SK-N-MC (cell line): ENCODE measurements at regions not wholly inside any gene's neighbourhood (a gene's known extent, or its start where the extent isn't known, plus 50 kb on each side); places are given as distances from the start of the nearest gene placed in this dataset.

Experiments used
- DNase-seq: peaks from one replicate; pipeline ENCODE4 v3.0.0-alpha.2; 2011; ENCODE audit warnings: low read depth, low spot score
- H3K27ac ChIP-seq: fragments of 200-600 bp; sonication (generic); 2 replicates; pipeline ENCODE4 v1.5.1; 2016; ENCODE audit warnings: mixed run types
- H3K36me3 ChIP-seq: fragments of 200-600 bp; sonication (generic); 2 replicates; pipeline ENCODE4 v1.6.1; 2017; ENCODE audit warnings: antibody characterized with exemption, low read length, mixed read lengths; ENCODE audit not compliant: insufficient read depth
- H3K4me3 ChIP-seq: fragments of 200-600 bp; sonication (generic); 2 replicates; pipeline ENCODE4 v1.5.1; 2016
- H3K9ac ChIP-seq: fragments of 200-600 bp; sonication (generic); 2 replicates; pipeline ENCODE4 v1.8.0; 2017; ENCODE audit warnings: mixed run types, mixed read lengths; ENCODE audit not compliant: insufficient read length
- H3K9me3 ChIP-seq: fragments of 200-600 bp; sonication (generic); 2 replicates; pipeline ENCODE4 v1.6.1; 2017; ENCODE audit warnings: low read depth, mild to moderate bottlenecking, antibody characterized with exemption, low read length, moderate library complexity, mixed read lengths
- EZH2 ChIP-seq: fragments of 200-600 bp; sonication (generic); IDR thresholded peaks from one replicate; pipeline ENCODE4 v1.6.1; 2017; ENCODE audit warnings: antibody characterized with exemption
- FOXP2 ChIP-seq: optimal IDR thresholded peaks from 2 replicates; pipeline ENCODE3; 2011; ENCODE audit warnings: mild to moderate bottlenecking, moderate library complexity; ENCODE audit not compliant: insufficient read depth; ENCODE audit errors: extremely low read length, control extremely low read depth
- POLR2AphosphoS5 ChIP-seq: IDR thresholded peaks from 2 replicates; pipeline ENCODE4 v1.6.1; 2012; ENCODE audit warnings: mild to moderate bottlenecking, low read depth, low read length, borderline replicate concordance

- no peaks in the 10 kb centered on the region for H3K9me3 ChIP-seq
- DNase-seq: no peak
- TF ChIP-seq FOXP2 (no peak), EZH2 (no peak), POLR2AphosphoS5 (no peak)
- H3K9ac ChIP-seq: no peak overlapping the region
- no peak overlapping the region for H3K4me3 ChIP-seq
- H3K27ac ChIP-seq: no peak overlapping the region
- no peaks in the 10 kb centered on the region for H3K36me3 ChIP-seq
These were observed 160.5 kb upstream of the NSMCE3 start for GRCh38 chr15:29430124-29430523.

GRCh38 chr15:29429584-29429983 is 160.0 kb upstream of the NSMCE3 start:
- no peak for DNase-seq
- Histone ChIP-seq H3K9me3 (no peaks in the 10 kb centered on the region), H3K4me3 (no peak overlapping the region), H3K27ac (no peak overlapping the region), H3K36me3 (no peaks in the 10 kb centered on the region), H3K9ac (no peak overlapping the region)
- TF ChIP-seq POLR2AphosphoS5 (no peak), EZH2 (no peak), FOXP2 (no peak)

GRCh38 chr15:29428925-29429573 is 159.4 kb upstream of the NSMCE3 start:
- Histone ChIP-seq H3K9me3 (no peaks in the 10 kb centered on the region), H3K4me3 (no peak overlapping the region), H3K27ac (no peak overlapping the region), H3K9ac (no peak overlapping the region), H3K36me3 (no peaks in the 10 kb centered on the region)
- no peak for TF ChIP-seq EZH2
- no peak for TF ChIP-seq POLR2AphosphoS5
- TF ChIP-seq FOXP2: no peak
- DNase-seq: no peak

- Histone ChIP-seq H3K27ac (no peak overlapping the region), H3K4me3 (no peak overlapping the region), H3K9ac (no peak overlapping the region), H3K36me3 (no peaks in the 10 kb centered on the region), H3K9me3 (no peaks in the 10 kb centered on the region)
- DNase-seq: no peak
- TF ChIP-seq EZH2 (no peak), FOXP2 (no peak), POLR2AphosphoS5 (no peak)
These were observed 156.2 kb upstream of the NSMCE3 start for GRCh38 chr15:29425864-29426263.

GRCh38 chr15:29424118-29424517 is 154.5 kb upstream of the NSMCE3 start:
- no peaks in the 10 kb centered on the region for H3K36me3 ChIP-seq
- H3K9me3 ChIP-seq: no peaks in the 10 kb centered on the region
- TF ChIP-seq POLR2AphosphoS5 (no peak), EZH2 (no peak), FOXP2 (no peak)
- no peak for DNase-seq
- H3K27ac ChIP-seq: no peak overlapping the region
- no peak overlapping the region for H3K9ac ChIP-seq
- no peak overlapping the region for H3K4me3 ChIP-seq

GRCh38 chr15:29422606-29423005 is 153.0 kb upstream of the NSMCE3 start:
- no peak for TF ChIP-seq EZH2
- Histone ChIP-seq H3K4me3 (no peak overlapping the region), H3K9ac (no peak overlapping the region), H3K27ac (no peak overlapping the region), H3K36me3 (no peaks in the 10 kb centered on the region), H3K9me3 (no peaks in the 10 kb centered on the region)
- no peak for DNase-seq

GRCh38 chr15:29420188-29420587 is 150.6 kb upstream of the NSMCE3 start:
- Histone ChIP-seq H3K4me3 (no peak overlapping the region), H3K9ac (no peak overlapping the region), H3K27ac (no peak overlapping the region), H3K36me3 (no peaks in the 10 kb centered on the region), H3K9me3 (no peaks in the 10 kb centered on the region)
- no peak for DNase-seq
- TF ChIP-seq FOXP2: no peak
- TF ChIP-seq POLR2AphosphoS5: no peak
- no peak for TF ChIP-seq EZH2

- Histone ChIP-seq H3K4me3 (no peak overlapping the region), H3K9me3 (no peaks in the 10 kb centered on the region), H3K9ac (no peak overlapping the region), H3K27ac (no peak overlapping the region), H3K36me3 (no peaks in the 10 kb centered on the region)
- no peak for DNase-seq
- TF ChIP-seq FOXP2 (no peak), EZH2 (no peak), POLR2AphosphoS5 (no peak)
These were observed 149.3 kb upstream of the NSMCE3 start for GRCh38 chr15:29418931-29419330.

- TF ChIP-seq POLR2AphosphoS5 (no peak), EZH2 (no peak), FOXP2 (no peak)
- Histone ChIP-seq H3K36me3 (no peaks in the 10 kb centered on the region), H3K4me3 (no peak overlapping the region), H3K27ac (no peak overlapping the region), H3K9me3 (no peaks in the 10 kb centered on the region), H3K9ac (no peak overlapping the region)
- DNase-seq: no peak
These were observed 148.6 kb upstream of the NSMCE3 start for GRCh38 chr15:29418178-29418577.
